GM10266 (cell line): ENCODE measurements at regions not wholly inside any gene's neighbourhood (a gene's known extent, or its start where the extent isn't known, plus 50 kb on each side); places are given as distances from the start of the nearest gene placed in this dataset.

Experiments
- DNase-seq: peaks from one replicate; pipeline ENCODE4 v3.0.0; 2012; ENCODE audit errors: extremely low spot score
- TF ChIP-seq, protein P1 (sequence below): IDR thresholded peaks from 2 replicates; pipeline ENCODE4 v1.5.1; 2012; ENCODE audit warnings: mild to moderate bottlenecking, low read depth; ENCODE audit not compliant: control insufficient read depth, insufficient read depth; ENCODE audit errors: missing control alignments

DNA sequence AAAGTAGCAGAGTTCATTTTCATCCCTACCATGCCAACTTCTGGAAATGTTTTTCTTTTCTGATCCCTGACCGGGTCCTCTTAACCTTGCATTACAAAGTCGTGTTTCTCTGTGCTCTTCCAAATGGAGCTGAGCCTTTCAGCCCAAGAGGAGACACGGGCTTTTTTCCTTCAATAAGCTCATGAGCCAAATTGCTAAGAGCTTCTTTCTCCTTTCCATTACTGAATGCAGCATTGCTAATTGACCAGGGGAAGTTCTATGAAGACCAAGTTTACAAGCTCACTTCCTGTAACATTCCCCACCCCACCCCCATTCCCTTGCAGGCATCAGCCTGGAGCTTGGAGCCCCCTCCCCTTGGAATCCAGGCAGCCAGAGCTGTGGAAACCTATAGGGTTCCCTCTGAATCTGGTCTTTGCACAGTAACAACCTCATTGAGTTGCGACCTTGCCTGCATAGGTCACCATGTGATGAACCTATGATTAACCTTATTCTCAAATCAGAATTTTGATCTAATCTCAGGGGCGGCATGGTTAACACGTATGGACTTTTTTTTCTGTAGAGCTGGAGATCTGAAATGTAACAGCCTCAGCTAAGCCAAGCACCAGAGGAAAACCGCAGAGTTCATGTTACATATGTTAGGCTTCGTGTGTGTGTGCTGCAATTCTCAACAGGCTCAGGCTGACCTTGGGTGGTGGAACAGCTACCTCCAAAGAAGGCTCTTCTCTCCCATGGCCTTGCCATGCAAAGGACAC lies 395.7 kb upstream of the ZNF462 start:
- DNase-seq = no peak
- TF ChIP-seq, protein P1, sequence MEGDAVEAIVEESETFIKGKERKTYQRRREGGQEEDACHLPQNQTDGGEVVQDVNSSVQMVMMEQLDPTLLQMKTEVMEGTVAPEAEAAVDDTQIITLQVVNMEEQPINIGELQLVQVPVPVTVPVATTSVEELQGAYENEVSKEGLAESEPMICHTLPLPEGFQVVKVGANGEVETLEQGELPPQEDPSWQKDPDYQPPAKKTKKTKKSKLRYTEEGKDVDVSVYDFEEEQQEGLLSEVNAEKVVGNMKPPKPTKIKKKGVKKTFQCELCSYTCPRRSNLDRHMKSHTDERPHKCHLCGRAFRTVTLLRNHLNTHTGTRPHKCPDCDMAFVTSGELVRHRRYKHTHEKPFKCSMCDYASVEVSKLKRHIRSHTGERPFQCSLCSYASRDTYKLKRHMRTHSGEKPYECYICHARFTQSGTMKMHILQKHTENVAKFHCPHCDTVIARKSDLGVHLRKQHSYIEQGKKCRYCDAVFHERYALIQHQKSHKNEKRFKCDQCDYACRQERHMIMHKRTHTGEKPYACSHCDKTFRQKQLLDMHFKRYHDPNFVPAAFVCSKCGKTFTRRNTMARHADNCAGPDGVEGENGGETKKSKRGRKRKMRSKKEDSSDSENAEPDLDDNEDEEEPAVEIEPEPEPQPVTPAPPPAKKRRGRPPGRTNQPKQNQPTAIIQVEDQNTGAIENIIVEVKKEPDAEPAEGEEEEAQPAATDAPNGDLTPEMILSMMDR = no peak

DNA sequence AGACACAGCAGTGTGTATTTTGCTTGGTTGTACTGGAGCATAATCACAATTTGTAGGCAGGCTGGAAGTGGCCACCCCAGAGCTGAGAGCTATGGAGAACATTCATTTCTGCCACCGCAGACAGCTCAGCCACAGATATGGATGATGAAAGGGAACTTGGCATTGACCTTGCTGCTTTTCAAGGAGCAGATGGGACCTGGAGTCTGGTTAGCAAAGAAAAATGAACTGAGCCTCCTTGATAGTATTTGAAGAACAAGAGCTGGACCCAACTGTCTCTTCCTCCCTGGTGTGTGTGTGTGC lies 395.2 kb upstream of the ZNF462 start:
- TF ChIP-seq, protein P1 = no peak
- no peak for DNase-seq

DNA sequence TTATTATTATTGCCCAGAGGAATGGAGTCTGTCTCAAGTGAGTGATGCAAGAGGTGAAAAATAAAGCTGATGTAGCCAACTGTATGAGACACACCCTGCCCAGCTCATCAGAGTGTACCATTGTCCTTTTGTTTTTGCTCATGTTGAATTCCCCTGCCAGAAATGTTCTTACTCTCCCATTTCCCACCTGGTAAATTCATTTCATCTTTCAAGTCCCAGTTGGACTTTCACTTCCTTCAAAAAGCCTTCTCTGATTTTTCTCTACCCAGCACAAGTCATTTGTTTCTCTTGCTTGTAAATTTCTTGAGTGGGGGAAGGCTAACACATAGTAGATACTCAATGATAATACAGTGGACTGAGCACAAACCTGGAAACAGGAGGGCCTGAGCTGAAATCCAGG lies 394.5 kb upstream of the ZNF462 start:
- no peak for DNase-seq

DNA sequence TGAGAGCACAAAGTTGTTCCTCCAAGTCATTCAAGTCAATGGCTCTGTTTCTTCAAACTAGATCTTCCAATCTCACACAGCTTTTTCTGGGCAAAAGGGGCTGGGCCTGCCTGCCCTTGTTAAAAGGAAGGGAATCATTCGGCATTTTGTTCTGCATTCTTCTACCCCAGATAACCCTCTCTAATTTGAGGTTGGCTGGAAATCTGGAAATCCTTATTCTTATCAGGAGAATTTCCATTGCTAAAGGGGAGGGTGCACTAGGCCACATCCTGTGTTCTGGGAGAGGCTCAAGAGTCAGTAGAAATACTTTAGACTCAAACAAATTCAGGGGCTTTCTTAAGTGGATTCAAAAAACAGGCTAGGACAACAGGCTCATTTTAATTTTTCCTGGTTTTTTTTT lies 384.7 kb upstream of the ZNF462 start:
- TF ChIP-seq, protein P1 = no peak
- no peak for DNase-seq

More for the DNA sequence above, 394.5 kb upstream of the ZNF462 start:
- TF ChIP-seq, protein P1 = no peak

DNA sequence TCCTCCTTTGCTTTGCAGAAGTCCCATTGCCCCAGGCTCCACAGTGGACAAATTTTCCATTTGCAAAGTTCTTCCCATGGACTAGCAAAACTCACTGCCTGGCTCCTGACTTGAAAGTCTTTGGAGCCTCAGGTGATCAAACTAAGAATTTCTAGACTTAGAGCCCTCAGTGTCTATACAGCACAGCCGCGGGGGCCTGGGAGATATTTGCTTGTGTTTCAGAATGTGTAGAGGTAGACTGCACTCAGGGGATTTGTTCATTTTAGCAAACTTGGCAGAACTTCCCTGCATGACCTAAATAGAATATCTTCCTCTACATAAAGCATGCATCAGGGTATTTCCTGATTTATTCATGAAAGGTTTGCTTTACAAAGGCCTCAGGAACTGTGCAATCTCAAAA lies 384.2 kb upstream of the ZNF462 start:
- no peak for DNase-seq
- TF ChIP-seq, protein P1 = no peak

DNA sequence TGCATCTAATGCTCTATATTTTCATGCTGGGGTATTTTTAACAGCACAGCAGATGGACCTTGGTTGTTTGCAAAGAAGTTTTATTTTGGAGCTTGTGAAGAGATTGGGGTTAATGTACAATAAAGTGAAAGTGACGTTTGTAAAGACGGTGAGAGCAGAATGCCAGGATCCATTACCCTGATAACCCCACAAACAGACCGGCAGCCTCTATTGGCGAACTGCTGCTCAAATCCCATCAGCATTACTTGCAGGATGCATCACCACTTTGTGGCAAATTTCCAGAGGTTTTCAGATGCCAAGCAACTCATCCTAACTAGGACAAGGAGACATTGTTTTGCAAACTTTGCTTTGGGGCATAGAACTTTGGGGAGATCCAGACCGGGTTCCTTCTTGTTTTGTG lies 383.3 kb upstream of the ZNF462 start:
- DNase-seq = no peak
- TF ChIP-seq, protein P1 = no peak

DNA sequence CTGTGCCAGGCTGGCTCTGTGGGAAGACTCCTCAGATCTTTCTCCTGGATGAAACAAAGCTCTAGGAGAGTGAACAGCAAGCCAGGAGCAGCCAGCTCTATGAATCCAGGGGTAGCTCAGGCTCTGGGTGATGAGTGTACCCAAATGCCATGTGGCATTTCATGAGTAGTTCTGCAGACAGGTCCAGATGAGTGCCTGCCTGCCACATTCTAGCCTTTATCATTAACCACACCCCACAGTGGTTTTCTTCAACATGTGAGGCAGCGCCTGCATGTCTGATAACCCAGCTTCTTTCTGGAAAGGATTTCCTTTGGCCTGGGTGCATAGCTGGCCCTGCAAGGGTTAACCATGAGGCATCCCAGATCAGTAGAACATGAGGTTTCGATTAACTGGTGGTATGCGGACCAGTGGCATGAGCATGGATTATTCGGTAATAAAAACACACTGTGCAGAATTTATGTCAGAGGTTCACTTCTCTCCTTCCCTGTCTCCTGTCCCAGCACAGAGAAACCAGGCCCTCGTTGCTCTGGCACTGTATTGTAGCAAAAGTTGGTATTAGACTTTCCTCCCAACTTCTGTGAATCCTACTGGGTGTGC lies 381.9 kb upstream of the ZNF462 start:
- TF ChIP-seq, protein P1 = no peak
- DNase-seq = no peak
